ENCODE measurements at regions not wholly inside any gene's neighbourhood (a gene's known extent, or its start where the extent isn't known, plus 50 kb on each side); places are given as distances from the start of the nearest gene placed in this dataset.

DNA sequence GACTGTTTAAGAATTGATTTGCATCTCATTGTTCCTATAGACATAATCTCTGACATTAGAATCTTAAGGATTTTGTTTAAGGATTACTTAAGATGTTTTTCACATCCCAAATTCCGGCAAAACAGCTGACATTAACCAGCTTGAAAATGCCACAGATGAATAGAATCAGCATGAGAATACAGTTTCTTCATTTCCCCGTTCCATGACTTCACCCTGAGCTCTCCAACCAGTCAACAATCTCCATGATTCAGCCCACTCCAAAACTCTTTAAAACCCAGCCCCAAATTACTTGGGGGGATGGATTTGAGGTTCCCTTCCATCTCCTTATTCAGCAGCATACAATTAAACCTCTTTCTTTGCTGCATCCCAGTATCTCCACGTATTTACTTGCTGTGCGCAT, 201.0 kb downstream of the LYPLAL1 start:
- 67 to 68% methylated on average over 4 of the region's 4 CpGs for WGBS, 2 donors
- Histone ChIP-seq H3K4me3 (no peak overlapping the region), H3K36me3 (no peaks in the 10 kb centered on the region), H3K27me3 (no peaks in the 10 kb centered on the region), H3K27ac (no peak overlapping the region), H3K4me1 (no peaks in the 10 kb centered on the region), H3K9me3 (no peaks in the 10 kb centered on the region)
- no peak for TF ChIP-seq POLR2AphosphoS5 (IDR thresholded peaks at IDR 0.05)
- no peak for DNase-seq
- intact Hi-C loops (cut with DNase I): no loop called here

DNA sequence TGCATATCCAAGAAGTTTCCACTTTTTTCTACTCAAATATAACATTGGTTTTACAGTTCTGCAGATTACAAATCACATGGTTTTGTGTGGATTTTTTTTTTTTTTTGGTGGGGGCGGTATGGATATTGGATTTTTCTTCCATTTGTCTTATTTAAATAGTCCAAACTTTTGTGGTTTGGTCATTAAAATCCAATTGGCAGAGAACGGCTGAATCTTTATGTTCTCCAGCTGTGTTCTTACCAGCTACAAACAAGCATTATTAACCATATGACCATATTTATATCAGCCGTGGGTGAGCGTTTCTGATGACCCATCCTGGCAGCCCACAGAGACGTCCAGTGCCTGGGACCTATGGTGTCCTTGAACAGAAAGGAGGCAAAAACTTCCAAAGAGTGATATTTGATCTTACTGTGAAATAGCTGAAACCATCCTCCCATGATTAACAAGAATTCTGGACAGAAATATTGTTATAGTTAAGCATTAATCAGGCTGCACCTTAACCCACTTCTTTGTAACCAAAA, 200.4 kb downstream of the LYPLAL1 start:
- Histone ChIP-seq H3K4me1 (no peaks in the 10 kb centered on the region), H3K4me3 (no peak overlapping the region), H3K9me3 (no peaks in the 10 kb centered on the region), H3K27me3 (no peaks in the 10 kb centered on the region), H3K36me3 (no peaks in the 10 kb centered on the region), H3K27ac (no peak overlapping the region)
- TF ChIP-seq POLR2AphosphoS5 (IDR thresholded peaks at IDR 0.05): no peak
- no peak for TF ChIP-seq POLR2A (IDR thresholded peaks at IDR 0.05)
- TF ChIP-seq, protein P1, sequence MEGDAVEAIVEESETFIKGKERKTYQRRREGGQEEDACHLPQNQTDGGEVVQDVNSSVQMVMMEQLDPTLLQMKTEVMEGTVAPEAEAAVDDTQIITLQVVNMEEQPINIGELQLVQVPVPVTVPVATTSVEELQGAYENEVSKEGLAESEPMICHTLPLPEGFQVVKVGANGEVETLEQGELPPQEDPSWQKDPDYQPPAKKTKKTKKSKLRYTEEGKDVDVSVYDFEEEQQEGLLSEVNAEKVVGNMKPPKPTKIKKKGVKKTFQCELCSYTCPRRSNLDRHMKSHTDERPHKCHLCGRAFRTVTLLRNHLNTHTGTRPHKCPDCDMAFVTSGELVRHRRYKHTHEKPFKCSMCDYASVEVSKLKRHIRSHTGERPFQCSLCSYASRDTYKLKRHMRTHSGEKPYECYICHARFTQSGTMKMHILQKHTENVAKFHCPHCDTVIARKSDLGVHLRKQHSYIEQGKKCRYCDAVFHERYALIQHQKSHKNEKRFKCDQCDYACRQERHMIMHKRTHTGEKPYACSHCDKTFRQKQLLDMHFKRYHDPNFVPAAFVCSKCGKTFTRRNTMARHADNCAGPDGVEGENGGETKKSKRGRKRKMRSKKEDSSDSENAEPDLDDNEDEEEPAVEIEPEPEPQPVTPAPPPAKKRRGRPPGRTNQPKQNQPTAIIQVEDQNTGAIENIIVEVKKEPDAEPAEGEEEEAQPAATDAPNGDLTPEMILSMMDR (IDR thresholded peaks at IDR 0.05): no peak
- no peak for TF ChIP-seq EP300 (IDR thresholded peaks at IDR 0.05)
- no peak for DNase-seq
- intact Hi-C loops (cut with DNase I): no loop called here
- 77 to 81% methylated on average over 5 of the region's 5 CpGs for WGBS, 2 donors

DNA sequence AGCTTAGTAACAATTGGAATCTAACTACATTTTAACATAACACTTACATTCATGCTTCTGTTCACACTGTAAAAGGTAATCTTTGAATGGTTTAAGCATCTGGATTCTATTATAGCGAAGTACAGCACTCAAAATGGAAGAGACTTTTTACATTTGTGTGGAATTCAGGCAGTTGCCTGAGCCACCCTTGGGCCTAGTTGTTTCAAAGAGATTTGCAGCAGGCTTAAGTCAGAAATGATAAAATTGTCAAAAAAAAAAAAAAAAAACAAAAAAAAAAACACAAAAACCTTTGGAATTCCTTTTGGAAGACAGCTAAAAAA, 199.9 kb downstream of the LYPLAL1 start:
- H3K36me3 ChIP-seq: no peaks in the 10 kb centered on the region
- intact Hi-C loops (cut with DNase I): no loop called here
- 86 to 90% methylated on average over 1 of the region's 1 CpG for WGBS, 2 donors
- no peak for DNase-seq
- no peak overlapping the region for H3K4me3 ChIP-seq
- TF ChIP-seq, protein P1 (IDR thresholded peaks at IDR 0.05): no peak
- TF ChIP-seq POLR2A (IDR thresholded peaks at IDR 0.05) (no peak), POLR2AphosphoS5 (IDR thresholded peaks at IDR 0.05) (no peak), EP300 (IDR thresholded peaks at IDR 0.05) (no peak)
- no peaks in the 10 kb centered on the region for H3K9me3 ChIP-seq
- H3K27me3 ChIP-seq: no peaks in the 10 kb centered on the region
- H3K4me1 ChIP-seq: peaks cover 0 to 4% (median under 1%) of the 10 kb centered on the region in 4 donors
- H3K27ac ChIP-seq: no peak overlapping the region

DNA sequence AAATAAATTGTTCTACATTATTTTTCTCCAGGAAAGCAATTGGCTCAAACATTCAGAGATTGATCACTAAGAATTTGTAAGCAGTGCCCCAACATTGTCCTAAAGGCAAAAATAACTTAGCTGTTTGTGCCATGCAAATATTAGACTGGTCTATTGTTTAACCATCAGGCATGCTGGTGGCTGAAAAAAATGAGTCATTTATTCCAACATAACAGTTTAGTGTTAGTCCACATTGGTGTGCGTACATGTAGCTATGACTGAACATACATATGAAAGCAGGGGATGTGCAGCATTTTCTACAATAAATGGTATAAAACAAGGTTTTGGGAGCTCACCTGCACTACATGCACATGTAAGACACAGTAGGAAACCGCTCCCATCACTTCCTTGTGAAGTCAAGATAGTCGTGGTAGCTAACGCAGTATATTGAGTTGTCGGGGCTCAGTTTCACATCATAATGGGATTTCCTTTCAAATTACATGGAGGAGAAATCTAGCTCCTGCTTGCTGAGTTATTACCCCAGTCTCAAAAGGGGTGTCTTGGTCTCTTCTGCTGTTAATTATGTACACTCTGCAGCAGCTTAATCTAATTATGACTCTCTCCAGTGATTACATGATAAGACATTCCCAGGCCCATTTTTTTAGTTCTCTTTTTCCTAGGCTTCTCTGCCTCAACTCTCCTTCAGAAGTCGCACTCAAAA, 199.4 kb downstream of the LYPLAL1 start:
- Histone ChIP-seq H3K4me1 (peaks cover 0 to 9% (median 3%) of the 10 kb centered on the region in 4 donors), H3K4me3 (no peak overlapping the region), H3K27me3 (no peaks in the 10 kb centered on the region), H3K36me3 (no peaks in the 10 kb centered on the region), H3K27ac (no peak overlapping the region), H3K9me3 (no peaks in the 10 kb centered on the region)
- 91 to 93% methylated on average over 6 of the region's 6 CpGs for WGBS, 2 donors
- no peak for TF ChIP-seq EP300 (IDR thresholded peaks at IDR 0.05)
- TF ChIP-seq, protein P1 (IDR thresholded peaks at IDR 0.05): no peak
- DNase-seq: no peak
- intact Hi-C loops (cut with DNase I): no loop called here

DNA sequence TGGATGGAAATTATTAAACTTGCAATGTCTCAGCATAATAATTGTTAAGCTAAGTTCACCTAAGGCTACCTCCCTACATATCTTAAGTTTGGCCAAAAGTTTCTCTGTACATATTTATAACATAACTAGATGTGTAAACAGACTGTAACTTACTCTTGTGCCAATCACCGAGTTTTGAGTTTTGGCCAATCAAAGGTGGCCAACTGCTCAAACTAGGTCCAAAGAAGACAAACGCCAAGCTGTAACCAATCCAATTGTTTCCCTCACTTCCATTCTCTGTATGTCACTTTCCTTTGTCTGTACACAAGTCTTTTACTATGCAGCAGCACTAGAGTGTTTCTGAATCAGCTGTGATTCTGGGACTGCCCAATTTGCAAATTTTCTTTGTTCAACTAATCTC, 197.8 kb downstream of the LYPLAL1 start:
- 55 to 84% methylated on average over 2 of the region's 2 CpGs for WGBS, 2 donors
- Histone ChIP-seq H3K27me3 (no peaks in the 10 kb centered on the region), H3K9me3 (no peaks in the 10 kb centered on the region), H3K27ac (no peak overlapping the region), H3K36me3 (no peaks in the 10 kb centered on the region), H3K4me1 (peaks cover 0 to 10% (median 3%) of the 10 kb centered on the region in 4 donors), H3K4me3 (no peak overlapping the region)
- intact Hi-C loops (cut with DNase I): no loop called here
- TF ChIP-seq POLR2A (IDR thresholded peaks at IDR 0.05): no peak
- no peak for TF ChIP-seq POLR2AphosphoS5 (IDR thresholded peaks at IDR 0.05)
- TF ChIP-seq, protein P1 (IDR thresholded peaks at IDR 0.05): no peak
- TF ChIP-seq EP300 (IDR thresholded peaks at IDR 0.05): no peak
- DNase-seq: no peak

Data from sigmoid colon (tissue), 6 donors.